SK-N-SH (cell line): ENCODE measurements at regions not wholly inside any gene's neighbourhood (a gene's known extent, or its start where the extent isn't known, plus 50 kb on each side); places are given as distances from the start of the nearest gene placed in this dataset.

Experiments used
- FOXM1 ChIP-seq: IDR thresholded peaks from 2 replicates; pipeline ENCODE4 v1.4.0; 2012; ENCODE audit warnings: low read depth, mild to moderate bottlenecking
- JUND ChIP-seq: IDR thresholded peaks from 2 replicates; pipeline ENCODE4 v1.4.0; 2012
- NFIC ChIP-seq: IDR thresholded peaks from 2 replicates; pipeline ENCODE4 v1.4.0; 2012; ENCODE audit warnings: borderline replicate concordance
- POLR2AphosphoS5 ChIP-seq: IDR thresholded peaks from 2 replicates; pipeline ENCODE4 v1.6.1; 2012; ENCODE audit warnings: low read depth, low read length
- RCOR1 ChIP-seq: fragments of 150-350 bp; IDR thresholded peaks from 2 replicates; pipeline ENCODE4 v1.6.1; 2017; ENCODE audit warnings: antibody characterized with exemption, low read length
- RFX5 ChIP-seq: IDR thresholded peaks from 2 replicates; pipeline ENCODE4 v1.6.1; 2012; ENCODE audit warnings: mild to moderate bottlenecking, improper control_type of control experiment, low read length
- TAF1 ChIP-seq: IDR thresholded peaks from 2 replicates; pipeline ENCODE4 v1.6.1; 2012; ENCODE audit warnings: low read depth, mild to moderate bottlenecking, low read length, moderate library complexity, borderline replicate concordance
- TCF12 ChIP-seq: IDR thresholded peaks from 2 replicates; pipeline ENCODE4 v1.4.0; 2012
- YY1 ChIP-seq: IDR thresholded peaks from 2 replicates; pipeline ENCODE4 v1.4.0; 2012; ENCODE audit warnings: low read depth, mild to moderate bottlenecking
- TF ChIP-seq, protein P1 (sequence below): fragments of 200-600 bp; sonication (generic); IDR thresholded peaks from 2 replicates; pipeline ENCODE4 v1.6.1; 2017; ENCODE audit warnings: antibody characterized with exemption, mild to moderate bottlenecking, moderate library complexity
- TF ChIP-seq, protein P2 (sequence below): IDR thresholded peaks from 2 replicates; pipeline ENCODE4; 2012

GRCh38 chr15:62407216-62407615 lies 242.1 kb upstream of the C2CD4B start:
- TF ChIP-seq POLR2AphosphoS5 (no peak), FOXM1 (no peak), RFX5 (no peak), JUND (no peak), NFIC (no peak), YY1 (no peak), RCOR1 (no peak), TCF12 (no peak), TAF1 (no peak)
- TF ChIP-seq, protein P1, sequence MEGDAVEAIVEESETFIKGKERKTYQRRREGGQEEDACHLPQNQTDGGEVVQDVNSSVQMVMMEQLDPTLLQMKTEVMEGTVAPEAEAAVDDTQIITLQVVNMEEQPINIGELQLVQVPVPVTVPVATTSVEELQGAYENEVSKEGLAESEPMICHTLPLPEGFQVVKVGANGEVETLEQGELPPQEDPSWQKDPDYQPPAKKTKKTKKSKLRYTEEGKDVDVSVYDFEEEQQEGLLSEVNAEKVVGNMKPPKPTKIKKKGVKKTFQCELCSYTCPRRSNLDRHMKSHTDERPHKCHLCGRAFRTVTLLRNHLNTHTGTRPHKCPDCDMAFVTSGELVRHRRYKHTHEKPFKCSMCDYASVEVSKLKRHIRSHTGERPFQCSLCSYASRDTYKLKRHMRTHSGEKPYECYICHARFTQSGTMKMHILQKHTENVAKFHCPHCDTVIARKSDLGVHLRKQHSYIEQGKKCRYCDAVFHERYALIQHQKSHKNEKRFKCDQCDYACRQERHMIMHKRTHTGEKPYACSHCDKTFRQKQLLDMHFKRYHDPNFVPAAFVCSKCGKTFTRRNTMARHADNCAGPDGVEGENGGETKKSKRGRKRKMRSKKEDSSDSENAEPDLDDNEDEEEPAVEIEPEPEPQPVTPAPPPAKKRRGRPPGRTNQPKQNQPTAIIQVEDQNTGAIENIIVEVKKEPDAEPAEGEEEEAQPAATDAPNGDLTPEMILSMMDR = no peak
- TF ChIP-seq, protein P2, sequence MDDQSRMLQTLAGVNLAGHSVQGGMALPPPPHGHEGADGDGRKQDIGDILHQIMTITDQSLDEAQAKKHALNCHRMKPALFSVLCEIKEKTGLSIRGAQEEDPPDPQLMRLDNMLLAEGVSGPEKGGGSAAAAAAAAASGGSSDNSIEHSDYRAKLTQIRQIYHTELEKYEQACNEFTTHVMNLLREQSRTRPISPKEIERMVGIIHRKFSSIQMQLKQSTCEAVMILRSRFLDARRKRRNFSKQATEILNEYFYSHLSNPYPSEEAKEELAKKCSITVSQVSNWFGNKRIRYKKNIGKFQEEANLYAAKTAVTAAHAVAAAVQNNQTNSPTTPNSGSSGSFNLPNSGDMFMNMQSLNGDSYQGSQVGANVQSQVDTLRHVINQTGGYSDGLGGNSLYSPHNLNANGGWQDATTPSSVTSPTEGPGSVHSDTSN = no peak
